ENCODE measurements at regions not wholly inside any gene's neighbourhood (a gene's known extent, or its start where the extent isn't known, plus 50 kb on each side); places are given as distances from the start of the nearest gene placed in this dataset.

DNA sequence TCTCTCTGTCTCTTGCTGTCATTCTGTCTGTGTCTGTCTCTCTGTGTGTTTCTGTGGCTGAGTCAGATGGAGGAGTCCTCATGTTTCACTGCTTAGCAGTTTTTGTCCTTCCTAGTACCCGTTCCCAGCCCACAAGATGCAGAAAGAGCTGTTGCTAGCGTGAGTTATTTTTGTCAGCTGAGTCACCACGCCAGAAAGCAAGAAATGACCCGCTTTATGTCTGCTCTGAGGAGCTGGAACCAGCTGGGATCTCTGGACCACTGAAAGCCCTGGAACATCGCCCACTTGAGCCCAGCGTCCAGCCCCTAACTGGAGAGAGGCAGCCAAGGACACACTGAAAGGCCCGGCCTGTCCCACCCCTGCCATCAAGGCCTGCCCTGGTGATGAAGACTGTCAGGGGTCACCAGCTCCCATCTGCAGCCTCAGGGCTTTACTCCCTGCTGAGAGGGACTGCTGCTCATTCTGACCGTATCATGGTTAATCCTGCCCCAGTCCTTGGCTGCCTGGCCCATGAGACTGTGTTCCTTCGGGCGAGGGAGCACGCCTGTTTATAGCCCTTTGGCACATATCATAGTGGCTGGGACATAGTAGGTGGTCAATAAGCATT is 101.7 kb upstream of the TPM1 start:
- no peaks in the 10 kb centered on the region for H3K9me3 ChIP-seq (ENCODE audit: control insufficient read depth, low read length)
- H3K36me3 ChIP-seq (ENCODE audit: control insufficient read depth, insufficient read depth, low read length), result no peaks in the 10 kb centered on the region
- peak overlapping the region; percentile 47 for H3K27ac ChIP-seq
- H3K9ac ChIP-seq, result no peak overlapping the region
- H3K79me2 ChIP-seq, result no peaks in the 10 kb centered on the region
- no peak overlapping the region for H3K4me3 ChIP-seq (ENCODE audit: low read depth, low read length)
- H3K27me3 ChIP-seq (ENCODE audit: control insufficient read depth, insufficient read depth, low read length), result no peaks in the 10 kb centered on the region
- no peak overlapping the region for H3K4me2 ChIP-seq (ENCODE audit: low read length)
- TF ChIP-seq, protein P1, sequence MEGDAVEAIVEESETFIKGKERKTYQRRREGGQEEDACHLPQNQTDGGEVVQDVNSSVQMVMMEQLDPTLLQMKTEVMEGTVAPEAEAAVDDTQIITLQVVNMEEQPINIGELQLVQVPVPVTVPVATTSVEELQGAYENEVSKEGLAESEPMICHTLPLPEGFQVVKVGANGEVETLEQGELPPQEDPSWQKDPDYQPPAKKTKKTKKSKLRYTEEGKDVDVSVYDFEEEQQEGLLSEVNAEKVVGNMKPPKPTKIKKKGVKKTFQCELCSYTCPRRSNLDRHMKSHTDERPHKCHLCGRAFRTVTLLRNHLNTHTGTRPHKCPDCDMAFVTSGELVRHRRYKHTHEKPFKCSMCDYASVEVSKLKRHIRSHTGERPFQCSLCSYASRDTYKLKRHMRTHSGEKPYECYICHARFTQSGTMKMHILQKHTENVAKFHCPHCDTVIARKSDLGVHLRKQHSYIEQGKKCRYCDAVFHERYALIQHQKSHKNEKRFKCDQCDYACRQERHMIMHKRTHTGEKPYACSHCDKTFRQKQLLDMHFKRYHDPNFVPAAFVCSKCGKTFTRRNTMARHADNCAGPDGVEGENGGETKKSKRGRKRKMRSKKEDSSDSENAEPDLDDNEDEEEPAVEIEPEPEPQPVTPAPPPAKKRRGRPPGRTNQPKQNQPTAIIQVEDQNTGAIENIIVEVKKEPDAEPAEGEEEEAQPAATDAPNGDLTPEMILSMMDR (IDR thresholded peaks at IDR 0.05), result no peak
- H3K4me1 ChIP-seq, result peaks cover 9% of the 10 kb centered on the region
- H2AFZ ChIP-seq, result peak overlapping the region; percentile 69

- Histone ChIP-seq H3K4me2 (ENCODE audit: low read length) (no peak overlapping the region), H3K9me3 (ENCODE audit: control insufficient read depth, low read length) (no peaks in the 10 kb centered on the region), H2AFZ (no peak overlapping the region), H3K27me3 (ENCODE audit: control insufficient read depth, insufficient read depth, low read length) (no peaks in the 10 kb centered on the region), H3K4me1 (peaks cover 9% of the 10 kb centered on the region), H3K27ac (no peak overlapping the region), H3K4me3 (ENCODE audit: low read depth, low read length) (no peak overlapping the region), H3K9ac (no peak overlapping the region), H3K79me2 (no peaks in the 10 kb centered on the region), H3K36me3 (ENCODE audit: control insufficient read depth, insufficient read depth, low read length) (no peaks in the 10 kb centered on the region)
- TF ChIP-seq, protein P1 (IDR thresholded peaks at IDR 0.05), result no peak
Measured at GRCh38 chr15:62941699-62942098, 100.8 kb upstream of the TPM1 start.

DNA sequence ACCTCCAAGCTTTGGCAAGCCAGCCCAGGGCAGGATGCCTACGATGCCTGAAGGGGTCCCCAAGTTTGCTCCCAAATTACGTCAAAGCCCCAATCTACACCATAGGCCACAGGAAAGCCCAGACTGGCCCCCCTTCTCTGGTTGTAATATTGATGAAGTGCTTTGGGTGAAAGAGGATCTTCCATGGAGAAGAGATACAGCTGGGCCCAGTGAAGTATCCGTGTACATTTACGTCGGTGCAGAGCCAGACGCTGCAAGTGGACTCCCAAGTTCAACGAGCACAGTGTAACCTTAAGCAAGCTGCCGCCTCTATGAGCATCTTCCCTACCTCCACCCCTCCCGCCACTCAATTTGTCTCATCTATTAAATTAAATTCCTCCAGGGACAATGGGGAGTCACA is 100.1 kb upstream of the TPM1 start:
- Histone ChIP-seq H3K9ac (no peak overlapping the region), H3K9me3 (ENCODE audit: control insufficient read depth, low read length) (no peaks in the 10 kb centered on the region), H3K4me2 (ENCODE audit: low read length) (no peak overlapping the region), H2AFZ (no peak overlapping the region), H3K4me1 (peaks cover 9% of the 10 kb centered on the region), H3K36me3 (ENCODE audit: control insufficient read depth, insufficient read depth, low read length) (no peaks in the 10 kb centered on the region), H3K27me3 (ENCODE audit: control insufficient read depth, insufficient read depth, low read length) (no peaks in the 10 kb centered on the region), H3K27ac (no peak overlapping the region), H3K79me2 (no peaks in the 10 kb centered on the region), H3K4me3 (ENCODE audit: low read depth, low read length) (no peak overlapping the region)
- TF ChIP-seq, protein P1 (IDR thresholded peaks at IDR 0.05), result no peak

GRCh38 chr15:62945063-62945462 is 97.5 kb upstream of the TPM1 start:
- H3K9me3 ChIP-seq (ENCODE audit: control insufficient read depth, low read length), result no peaks in the 10 kb centered on the region
- no peaks in the 10 kb centered on the region for H3K27me3 ChIP-seq (ENCODE audit: control insufficient read depth, insufficient read depth, low read length)
- no peak overlapping the region for H2AFZ ChIP-seq
- H3K9ac ChIP-seq, result no peak overlapping the region
- H3K4me1 ChIP-seq, result peaks cover 9% of the 10 kb centered on the region
- no peak overlapping the region for H3K4me2 ChIP-seq (ENCODE audit: low read length)
- no peaks in the 10 kb centered on the region for H3K36me3 ChIP-seq (ENCODE audit: control insufficient read depth, insufficient read depth, low read length)
- TF ChIP-seq, protein P1 (IDR thresholded peaks at IDR 0.05), result no peak
- no peaks in the 10 kb centered on the region for H3K79me2 ChIP-seq
- no peak overlapping the region for H3K4me3 ChIP-seq (ENCODE audit: low read depth, low read length)
- H3K27ac ChIP-seq, result no peak overlapping the region

GRCh38 chr15:62945760-62946159 is 96.8 kb upstream of the TPM1 start:
- no peaks in the 10 kb centered on the region for H3K36me3 ChIP-seq (ENCODE audit: control insufficient read depth, insufficient read depth, low read length)
- TF ChIP-seq, protein P1 (IDR thresholded peaks at IDR 0.05), result no peak
- H3K9me3 ChIP-seq (ENCODE audit: control insufficient read depth, low read length), result no peaks in the 10 kb centered on the region
- H3K9ac ChIP-seq, result no peak overlapping the region
- H3K27ac ChIP-seq, result no peak overlapping the region
- H3K4me3 ChIP-seq (ENCODE audit: low read depth, low read length), result no peak overlapping the region
- H3K4me2 ChIP-seq (ENCODE audit: low read length), result no peak overlapping the region
- H3K79me2 ChIP-seq, result no peaks in the 10 kb centered on the region
- peaks cover 4% of the 10 kb centered on the region for H3K4me1 ChIP-seq
- H2AFZ ChIP-seq, result no peak overlapping the region
- no peaks in the 10 kb centered on the region for H3K27me3 ChIP-seq (ENCODE audit: control insufficient read depth, insufficient read depth, low read length)
